Lung (tissue), 11 donors: ENCODE measurements at regions not wholly inside any gene's neighbourhood (a gene's known extent, or its start where the extent isn't known, plus 50 kb on each side); places are given as distances from the start of the nearest gene placed in this dataset.

Experiments used
- ATAC-seq: fragments of 200-7000 bp; cut with Tn5 transposase; one replicate; pipeline ENCODE4 v1.9.1; 2020; ENCODE audit warnings: moderate number of reproducible peaks; ENCODE audit not compliant: insufficient read depth, low FRiP score
- DNase-seq, 3 donors: peaks; one replicate each; pipeline ENCODE4 v3.0.0-alpha.2; 2013 to 2017
- H3K27ac ChIP-seq, 2 donors: one replicate each; pipeline ENCODE4 v1.5.1; 2013; ENCODE audit warnings: mild to moderate bottlenecking in 2 of 2, moderate library complexity in 2 of 2, control low read depth in 1 of 2, inconsistent platforms in 1 of 2, low read depth in 1 of 2, low read length in 1 of 2
- H3K27me3 ChIP-seq, 3 donors: one replicate each; pipeline ENCODE4 v1.5.1; 2013; ENCODE audit warnings: low read length in 2 of 3; ENCODE audit not compliant: control insufficient read depth in 3 of 3, insufficient read depth in 3 of 3
- H3K36me3 ChIP-seq, 4 donors: one replicate each; pipeline ENCODE4 v1.5.1; 2013; ENCODE audit warnings: low read length in 4 of 4, mild to moderate bottlenecking in 1 of 4, moderate library complexity in 1 of 4; ENCODE audit not compliant: control insufficient read depth in 4 of 4, insufficient read depth in 4 of 4
- H3K4me1 ChIP-seq, 5 donors: one replicate each; pipeline ENCODE4 v1.5.1; 2013; ENCODE audit warnings: low read length in 5 of 5, mild to moderate bottlenecking in 2 of 5, moderate library complexity in 1 of 5; ENCODE audit not compliant: control insufficient read depth in 5 of 5, insufficient read depth in 5 of 5
- H3K4me3 ChIP-seq: one replicate; pipeline ENCODE4 v1.5.1; 2013; ENCODE audit warnings: mild to moderate bottlenecking, control low read depth, moderate library complexity
- H3K9ac ChIP-seq, 2 donors: one replicate each; pipeline ENCODE4 v1.5.1; 2013; ENCODE audit warnings: low read length in 2 of 2, control low read depth in 1 of 2; ENCODE audit not compliant: insufficient read depth in 1 of 2
- H3K9me3 ChIP-seq, 4 donors: one replicate each; pipeline ENCODE4 v1.5.1; 2013; ENCODE audit warnings: low read length in 3 of 4, mild to moderate bottlenecking in 1 of 4, moderate library complexity in 1 of 4; ENCODE audit not compliant: control insufficient read depth in 4 of 4, insufficient read depth in 3 of 4
- WGBS, 2 donors: extraction: QIAGEN DNeasy Blood & Tissue Kit; methylation state at CpG; one replicate each; pipeline ENCODE4 v1.1.7; 2013; 5-methylcytosine and 5-hydroxymethylcytosine counted together
- TF ChIP-seq, protein P1 (sequence below): IDR thresholded peaks from 2 replicates; pipeline ENCODE4 v1.5.1; 2012; ENCODE audit warnings: mild to moderate bottlenecking; ENCODE audit errors: control extremely low read depth, extremely low read depth
- donor health status: control.
- donor health status: control.
- donor health status: Bipolar disorder and iron deficiency.
- donor health status: healthy.
- donor health status: DM: yes; HTN: yes; CAD: no.

DNA sequence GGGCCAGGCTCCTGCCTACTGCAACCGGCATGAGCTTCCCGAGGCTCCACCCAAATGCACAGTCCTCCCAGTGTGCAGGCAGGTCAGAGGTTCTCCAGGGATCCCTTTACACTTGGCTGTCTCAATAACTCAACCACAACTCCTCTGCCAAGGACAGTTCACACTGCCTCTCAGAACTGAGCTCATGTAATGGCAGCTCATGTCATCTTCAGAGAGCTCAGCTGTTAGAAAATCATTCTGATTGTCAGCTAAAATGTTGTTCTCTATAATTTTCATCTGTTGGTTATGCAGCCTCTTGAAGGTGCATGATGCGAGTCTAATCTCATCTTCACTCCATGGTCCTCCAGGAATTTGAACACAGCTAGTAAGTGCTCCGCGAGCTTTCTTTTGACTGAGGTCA, 76.7 kb downstream of the SST start:
- TF ChIP-seq, protein P1, sequence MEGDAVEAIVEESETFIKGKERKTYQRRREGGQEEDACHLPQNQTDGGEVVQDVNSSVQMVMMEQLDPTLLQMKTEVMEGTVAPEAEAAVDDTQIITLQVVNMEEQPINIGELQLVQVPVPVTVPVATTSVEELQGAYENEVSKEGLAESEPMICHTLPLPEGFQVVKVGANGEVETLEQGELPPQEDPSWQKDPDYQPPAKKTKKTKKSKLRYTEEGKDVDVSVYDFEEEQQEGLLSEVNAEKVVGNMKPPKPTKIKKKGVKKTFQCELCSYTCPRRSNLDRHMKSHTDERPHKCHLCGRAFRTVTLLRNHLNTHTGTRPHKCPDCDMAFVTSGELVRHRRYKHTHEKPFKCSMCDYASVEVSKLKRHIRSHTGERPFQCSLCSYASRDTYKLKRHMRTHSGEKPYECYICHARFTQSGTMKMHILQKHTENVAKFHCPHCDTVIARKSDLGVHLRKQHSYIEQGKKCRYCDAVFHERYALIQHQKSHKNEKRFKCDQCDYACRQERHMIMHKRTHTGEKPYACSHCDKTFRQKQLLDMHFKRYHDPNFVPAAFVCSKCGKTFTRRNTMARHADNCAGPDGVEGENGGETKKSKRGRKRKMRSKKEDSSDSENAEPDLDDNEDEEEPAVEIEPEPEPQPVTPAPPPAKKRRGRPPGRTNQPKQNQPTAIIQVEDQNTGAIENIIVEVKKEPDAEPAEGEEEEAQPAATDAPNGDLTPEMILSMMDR = no peak
- ATAC-seq = no peak
- Histone ChIP-seq H3K36me3 (no peaks in the 10 kb centered on the region), H3K4me1 (no peaks in the 10 kb centered on the region), H3K27me3 (no peaks in the 10 kb centered on the region), H3K9me3 (peaks cover 0 to 2% (median 0%) of the 10 kb centered on the region in 4 donors), H3K4me3 (no peak overlapping the region), H3K27ac (no peak overlapping the region), H3K9ac (no peak overlapping the region)
- DNase-seq = no peak
- 75 to 79% methylated on average over 5 of the region's 5 CpGs for WGBS, 2 donors

DNA sequence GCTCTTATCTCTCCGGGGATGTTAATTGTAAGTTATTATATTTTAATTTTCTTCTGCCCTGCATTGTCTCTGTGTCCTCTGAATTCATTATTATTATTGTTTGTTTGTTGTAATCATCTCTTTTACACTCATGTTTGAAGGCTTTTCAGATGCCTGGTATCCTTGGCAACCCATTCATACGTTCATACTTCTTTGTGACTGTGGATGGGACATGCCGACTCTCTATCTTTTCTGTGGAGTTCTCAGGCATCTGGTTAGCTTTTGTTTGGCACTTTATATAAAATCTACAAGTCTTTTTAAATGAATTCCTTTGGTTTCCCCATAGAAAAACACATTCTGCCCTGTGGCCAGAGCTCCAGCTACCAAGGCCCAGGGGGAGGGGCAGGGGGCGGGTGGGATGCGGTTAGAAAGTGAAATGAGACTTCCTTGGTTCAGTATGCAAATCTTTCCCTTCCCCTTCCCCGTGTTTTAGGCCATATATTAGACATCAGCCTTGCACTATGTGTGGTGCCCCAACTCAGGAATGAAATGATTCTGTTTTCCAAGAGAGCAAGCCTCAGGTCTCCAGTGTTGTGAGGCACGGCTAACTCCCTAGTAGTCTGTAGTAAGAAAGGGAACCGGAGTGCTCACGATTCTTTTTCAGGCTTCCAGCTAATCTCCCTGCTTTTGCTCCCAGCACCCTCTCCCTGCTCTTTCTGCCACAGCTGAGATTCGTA, 79.2 kb downstream of the SST start:
- ATAC-seq (no peak), DNase-seq (no peak)
- no peaks in the 10 kb centered on the region for H3K36me3 ChIP-seq
- no peak overlapping the region for H3K9ac ChIP-seq
- H3K4me1 ChIP-seq = no peaks in the 10 kb centered on the region
- H3K27ac ChIP-seq = no peak overlapping the region
- TF ChIP-seq, protein P1 = no peak
- peaks cover 0 to 2% (median 0%) of the 10 kb centered on the region in 4 donors for H3K9me3 ChIP-seq
- WGBS, 2 donors = 61 to 68% methylated on average over 10 of the region's 10 CpGs
- no peak overlapping the region for H3K4me3 ChIP-seq
- H3K27me3 ChIP-seq = no peaks in the 10 kb centered on the region

DNA sequence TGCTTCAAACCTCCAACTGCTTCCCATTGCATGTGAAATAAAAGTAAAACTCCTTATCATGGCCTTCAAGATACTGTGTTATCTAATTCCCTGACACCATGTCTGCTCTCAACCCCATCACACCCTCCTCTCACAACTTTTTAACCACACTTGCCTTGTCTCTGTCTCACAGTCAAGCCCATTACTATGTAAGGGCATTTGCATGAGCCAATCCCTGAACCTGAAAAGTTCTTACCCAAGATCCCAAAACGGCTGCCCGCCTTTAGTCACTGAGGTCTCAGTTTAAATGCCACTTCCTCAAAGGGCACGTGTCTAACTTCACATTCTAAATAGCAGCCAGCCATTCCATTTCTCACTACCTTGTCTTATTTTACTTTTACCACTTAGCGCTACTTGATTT, 83.1 kb downstream of the SST start:
- no peak overlapping the region for H3K27ac ChIP-seq
- WGBS, 2 donors = 71 to 72% methylated on average over 4 of the region's 4 CpGs

More for the DNA sequence above, 83.1 kb downstream of the SST start:
- H3K4me3 ChIP-seq = no peak overlapping the region
- no peak for DNase-seq
- H3K27me3 ChIP-seq = no peaks in the 10 kb centered on the region
- no peaks in the 10 kb centered on the region for H3K9me3 ChIP-seq
- no peaks in the 10 kb centered on the region for H3K4me1 ChIP-seq
- no peaks in the 10 kb centered on the region for H3K36me3 ChIP-seq
- no peak for ATAC-seq
- no peak overlapping the region for H3K9ac ChIP-seq
- TF ChIP-seq, protein P1 = no peak
